HCT116 (cell line): ENCODE measurements at regions not wholly inside any gene's neighbourhood (a gene's known extent, or its start where the extent isn't known, plus 50 kb on each side); places are given as distances from the start of the nearest gene placed in this dataset.

Experiments used
- ATAC-seq: fragments of 200-7000 bp; cut with Tn5 transposase; 2 replicates; pipeline ENCODE4 v1.9.1; 2020; ENCODE audit warnings: mild to moderate bottlenecking, moderate library complexity
- BruUV-seq: library from RNA; stranded (reverse); fragments of 400-500 nt; replicated peaks from 2 replicates; lab custom pipeline; 2021; lab: Mats Ljungman, UMichigan
- CTCF ChIA-PET: fragments of 300-600 bp; sonication (Branson Sonifier 250); formaldehyde crosslinking; loops from one replicate; lab custom pipeline; 2021; ENCODE audit warnings: antibody characterized with exemption; lab: Charles Lee
- POLR2A ChIA-PET: fragments of 300-600, 350-600 bp; sonication (Branson Sonifier 250); formaldehyde crosslinking; loops from one replicate; lab custom pipeline; 2021; ENCODE audit warnings: antibody characterized with exemption; lab: Charles Lee
- RAD21 ChIA-PET, 2 experiments: fragments of 300-600 bp; sonication (Branson Sonifier 250); formaldehyde crosslinking; loops; one replicate each; lab custom pipeline; 2023; ENCODE audit warnings: low total read pairs in 2 of 2; ENCODE audit not compliant: uncharacterized antibody in 2 of 2, unreplicated experiment in 2 of 2, low non-redundant PET in 1 of 2; lab: Charles Lee
- DNase-seq: peaks from one replicate; pipeline ENCODE4 v3.0.0-alpha.2; 2010; ENCODE audit warnings: low read depth, low spot score
- H2AFZ ChIP-seq: fragments of 200-600 bp; shearing (Covaris generic), sonication (generic); 2 replicates; pipeline ENCODE4 v1.6.1; 2017; ENCODE audit warnings: low read depth, mixed run types, mixed read lengths, antibody characterized with exemption, low read length; ENCODE audit not compliant: poor library complexity, severe bottlenecking
- H3K27ac ChIP-seq: 2 replicates; pipeline ENCODE4 v1.5.1; 2012; ENCODE audit warnings: low read depth, low read length
- H3K27me3 ChIP-seq: fragments of 200-600 bp; sonication (generic); 2 replicates; pipeline ENCODE4 v1.6.1; 2016; ENCODE audit warnings: mixed run types, low read length, mixed read lengths; ENCODE audit not compliant: insufficient read depth
- H3K36me3 ChIP-seq, 2 experiments: fragments of 200-500 bp in 1 of 2; fragments of 200-600 bp in 1 of 2; sonication (Bioruptor generic) in 1 of 2; sonication (generic) in 1 of 2; 2 replicates each; pipeline versions ENCODE4 v1.5.1 to v1.6.1; 2014 to 2016; ENCODE audit warnings: low read length in 2 of 2, inconsistent platforms in 1 of 2, mixed read lengths in 1 of 2, mixed run types in 1 of 2; ENCODE audit not compliant: insufficient read depth in 2 of 2, control insufficient read depth in 1 of 2
- H3K4me1 ChIP-seq, 2 experiments: fragments of 200-600 bp in 1 of 2; sonication (generic) in 1 of 2; 2 replicates each; pipeline versions ENCODE4 v1.5.1 to v1.6.1; 2012 to 2017; ENCODE audit warnings: low read length in 2 of 2, inconsistent platforms in 1 of 2, mild to moderate bottlenecking in 1 of 2, mixed read lengths in 1 of 2, mixed run types in 1 of 2, moderate library complexity in 1 of 2; ENCODE audit not compliant: insufficient read depth in 2 of 2, control insufficient read depth in 1 of 2
- H3K4me2 ChIP-seq: fragments of 200-600 bp; sonication (generic); 2 replicates; pipeline ENCODE4 v1.6.1; 2017; ENCODE audit warnings: mixed run types, low read length, mixed read lengths
- H3K4me3 ChIP-seq, 2 experiments: fragments of 200-600 bp in 1 of 2; sonication (generic) in 1 of 2; replicated peaks in 1 of 2; 2 replicates each; pipeline ENCODE4 v1.5.1; 2011 to 2016; ENCODE audit warnings: low read length in 2 of 2, control low read depth in 1 of 2, low read depth in 1 of 2, mild to moderate bottlenecking in 1 of 2, mixed read lengths in 1 of 2, mixed run types in 1 of 2
- H3K79me2 ChIP-seq: fragments of 200-600 bp; sonication (generic); 2 replicates; pipeline ENCODE4 v1.6.1; 2017; ENCODE audit warnings: mild to moderate bottlenecking, mixed run types, low read length, moderate library complexity, mixed read lengths; ENCODE audit not compliant: insufficient read depth
- H3K9ac ChIP-seq: fragments of 200-600 bp; sonication (generic); 2 replicates; pipeline ENCODE4 v1.6.1; 2016; ENCODE audit warnings: low read length, mixed read lengths
- H3K9me2 ChIP-seq: fragments of 200-600 bp; sonication (generic), shearing (Covaris generic); 2 replicates; pipeline ENCODE4 v1.6.1; 2017; ENCODE audit warnings: mixed run types, mild to moderate bottlenecking, moderate library complexity; ENCODE audit not compliant: insufficient read depth
- H3K9me3 ChIP-seq, 2 experiments: fragments of 200-500 bp in 1 of 2; fragments of 200-600 bp in 1 of 2; sonication (Bioruptor generic) in 1 of 2; sonication (generic) in 1 of 2; 2 replicates each; pipeline ENCODE4 v1.6.1; 2014 to 2017; ENCODE audit warnings: low read length in 2 of 2, mixed read lengths in 2 of 2, inconsistent platforms in 1 of 2, low read depth in 1 of 2, mild to moderate bottlenecking in 1 of 2, mixed run types in 1 of 2, moderate library complexity in 1 of 2; ENCODE audit not compliant: control insufficient read depth in 1 of 2, insufficient read depth in 1 of 2
- H4K20me1 ChIP-seq: fragments of 200-600 bp; sonication (generic), shearing (Covaris generic); 2 replicates; pipeline ENCODE4 v1.6.1; 2017; ENCODE audit warnings: mixed run types, mild to moderate bottlenecking, moderate library complexity; ENCODE audit not compliant: insufficient read depth
- ATF3 ChIP-seq: IDR thresholded peaks from 2 replicates; pipeline ENCODE4 v1.6.1; 2012
- CBX3 ChIP-seq: IDR thresholded peaks from 2 replicates; pipeline ENCODE4 v1.6.1; 2012; ENCODE audit warnings: low read depth
- EZH2phosphoT487 ChIP-seq: fragments of 200-600 bp; IDR thresholded peaks from 2 replicates; pipeline ENCODE4 v1.6.1; 2018; ENCODE audit warnings: antibody characterized with exemption, borderline replicate concordance
- FOSL1 ChIP-seq: IDR thresholded peaks from 2 replicates; pipeline ENCODE4 v1.6.1; 2012; ENCODE audit warnings: low read depth
- MAX ChIP-seq: IDR thresholded peaks from 2 replicates; pipeline ENCODE4 v1.6.1; 2012
- RAD21 ChIP-seq: IDR thresholded peaks from 2 replicates; pipeline ENCODE4 v1.6.1; 2012; ENCODE audit warnings: low read depth, mild to moderate bottlenecking
- REST ChIP-seq: IDR thresholded peaks from 2 replicates; pipeline ENCODE4 v1.6.1; 2012; ENCODE audit warnings: low read depth
- SIN3A ChIP-seq: IDR thresholded peaks from 2 replicates; pipeline ENCODE4 v1.6.1; 2012; ENCODE audit warnings: low read depth
- SP1 ChIP-seq: IDR thresholded peaks from 2 replicates; pipeline ENCODE4 v1.6.1; 2012; ENCODE audit warnings: low read depth
- SRF ChIP-seq: IDR thresholded peaks from 2 replicates; pipeline ENCODE4 v1.6.1; 2012; ENCODE audit warnings: low read depth
- TCF7L2 ChIP-seq: IDR thresholded peaks from 2 replicates; pipeline ENCODE4 v1.7.0; 2011; ENCODE audit warnings: borderline replicate concordance, inconsistent platforms; ENCODE audit not compliant: insufficient read depth, insufficient read length; ENCODE audit errors: extremely low read depth
- YY1 ChIP-seq: IDR thresholded peaks from 2 replicates; pipeline ENCODE4 v1.6.1; 2011; ENCODE audit warnings: low read length, low read depth, moderate library complexity, mild to moderate bottlenecking; ENCODE audit not compliant: insufficient replicate concordance; ENCODE audit errors: extremely low read depth
- ZFX ChIP-seq: fragments of 450-650 bp; IDR thresholded peaks from 2 replicates; pipeline ENCODE4 v1.6.1; 2017
- intact Hi-C: fragments of 100-400 bp; cut with micrococcal nuclease; formaldehyde crosslinking; loops from 2 replicates; pipeline ENCODE4 v1.10.0; 2022
- TF ChIP-seq, protein P1 (sequence below), 3 experiments: fragments of 200-600 bp in 1 of 3; sonication (generic) in 1 of 3; IDR thresholded peaks in 2 of 3; conservative IDR thresholded peaks in 1 of 3; 2 replicates each; pipeline ENCODE4 v1.5.1; 2012 to 2017; ENCODE audit warnings: low read depth in 2 of 3, low read length in 2 of 3, antibody characterized with exemption in 1 of 3, borderline replicate concordance in 1 of 3, control low read depth in 1 of 3, mild to moderate bottlenecking in 1 of 3, mixed read lengths in 1 of 3, mixed run types in 1 of 3, moderate library complexity in 1 of 3; ENCODE audit not compliant: insufficient read depth in 1 of 3

- TF ChIP-seq REST (no peak), SP1 (no peak), SIN3A (no peak), ZFX (no peak), TCF7L2 (no peak)
These were observed 456.0 kb downstream of the PRDM9 start (continued) for GRCh38 chr5:23963449-23963848.

DNA sequence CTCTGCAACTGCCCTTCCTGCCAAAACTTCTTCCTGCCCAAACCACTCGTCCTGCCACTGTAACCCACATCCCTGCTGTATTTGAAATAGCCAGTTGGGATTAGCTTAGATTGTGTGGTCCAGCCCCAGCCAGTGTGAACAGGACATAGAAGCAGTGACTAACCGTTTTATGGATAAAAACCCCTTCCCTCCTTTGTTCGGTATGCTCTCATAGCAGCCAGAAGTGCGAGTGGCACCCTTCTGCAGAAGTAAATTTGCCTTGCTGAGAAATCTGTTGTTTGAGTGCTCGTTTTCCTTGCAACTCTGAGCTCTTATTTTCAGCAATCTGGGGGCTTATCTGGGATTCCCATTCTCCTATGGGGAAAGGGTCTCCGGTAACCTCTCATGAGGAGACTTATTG, 470.0 kb downstream of the PRDM9 start:
- no peak overlapping the region for H2AFZ ChIP-seq
- RAD21 ChIA-PET = no interaction called here
- no peak overlapping the region for H3K4me2 ChIP-seq
- CTCF ChIA-PET = no interaction called here
- BruUV-seq = no TSS peak
- ATAC-seq (no peak), DNase-seq (no peak)
- no peaks in the 10 kb centered on the region; the same call in 1 of the 2 replicates for H4K20me1 ChIP-seq
- POLR2A ChIA-PET = no interaction called here
- H3K4me3 ChIP-seq = no peak overlapping the region
- TF ChIP-seq YY1 (no peak), SRF (no peak), MAX (no peak), EZH2phosphoT487 (no peak), ZFX (no peak), REST (no peak), FOSL1 (no peak), RAD21 (no peak), ATF3 (no peak), CBX3 (no peak)
- TF ChIP-seq, protein P1, sequence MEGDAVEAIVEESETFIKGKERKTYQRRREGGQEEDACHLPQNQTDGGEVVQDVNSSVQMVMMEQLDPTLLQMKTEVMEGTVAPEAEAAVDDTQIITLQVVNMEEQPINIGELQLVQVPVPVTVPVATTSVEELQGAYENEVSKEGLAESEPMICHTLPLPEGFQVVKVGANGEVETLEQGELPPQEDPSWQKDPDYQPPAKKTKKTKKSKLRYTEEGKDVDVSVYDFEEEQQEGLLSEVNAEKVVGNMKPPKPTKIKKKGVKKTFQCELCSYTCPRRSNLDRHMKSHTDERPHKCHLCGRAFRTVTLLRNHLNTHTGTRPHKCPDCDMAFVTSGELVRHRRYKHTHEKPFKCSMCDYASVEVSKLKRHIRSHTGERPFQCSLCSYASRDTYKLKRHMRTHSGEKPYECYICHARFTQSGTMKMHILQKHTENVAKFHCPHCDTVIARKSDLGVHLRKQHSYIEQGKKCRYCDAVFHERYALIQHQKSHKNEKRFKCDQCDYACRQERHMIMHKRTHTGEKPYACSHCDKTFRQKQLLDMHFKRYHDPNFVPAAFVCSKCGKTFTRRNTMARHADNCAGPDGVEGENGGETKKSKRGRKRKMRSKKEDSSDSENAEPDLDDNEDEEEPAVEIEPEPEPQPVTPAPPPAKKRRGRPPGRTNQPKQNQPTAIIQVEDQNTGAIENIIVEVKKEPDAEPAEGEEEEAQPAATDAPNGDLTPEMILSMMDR (IDR thresholded peaks at IDR 0.05 in 2 of 3, conservative IDR thresholded peaks at IDR 0.05 in 1 of 3; ENCODE audit: borderline replicate concordance in 1 of 3, insufficient read depth in 1 of 3, low read depth in 2 of 3, low read length in 2 of 3) = no peak
- intact Hi-C loops = no loop called here
- H3K36me3 ChIP-seq = no peaks in the 10 kb centered on the region
- H3K9me2 ChIP-seq = no peaks in the 10 kb centered on the region
- peaks cover 5 to 24% of the 10 kb centered on the region in 2 experiments; a peak in 2 of 4 replicates for H3K9me3 ChIP-seq
- no peaks in the 10 kb centered on the region for H3K79me2 ChIP-seq
- H3K9ac ChIP-seq = no peak overlapping the region
- no peaks in the 10 kb centered on the region for H3K4me1 ChIP-seq
- no peak overlapping the region for H3K27ac ChIP-seq
- H3K27me3 ChIP-seq = no peaks in the 10 kb centered on the region
